SK-N-SH (cell line): ENCODE measurements at regions not wholly inside any gene's neighbourhood (a gene's known extent, or its start where the extent isn't known, plus 50 kb on each side); places are given as distances from the start of the nearest gene placed in this dataset.

Experiments used
- CHD2 ChIP-seq: fragments of 150-350 bp; IDR thresholded peaks from 2 replicates; pipeline ENCODE4 v1.6.1; 2018; ENCODE audit warnings: low read length; ENCODE audit not compliant: partially characterized antibody
- CTCF ChIP-seq: fragments of 200-600 bp; sonication (generic); IDR thresholded peaks from 2 replicates; pipeline ENCODE4 v1.6.1; 2017; ENCODE audit warnings: antibody characterized with exemption, mild to moderate bottlenecking, moderate library complexity
- EP300 ChIP-seq, 2 experiments: IDR thresholded peaks; 2 replicates each; pipeline versions ENCODE4 v1.4.0 to v1.6.1; 2012; ENCODE audit warnings: borderline replicate concordance in 1 of 2, low read depth in 1 of 2, low read length in 1 of 2
- GABPA ChIP-seq: IDR thresholded peaks from 2 replicates; pipeline ENCODE4 v1.4.0; 2012; ENCODE audit warnings: low read depth, mild to moderate bottlenecking
- IRF3 ChIP-seq: fragments of 150-350 bp; IDR thresholded peaks from 2 replicates; pipeline ENCODE4 v1.6.1; 2016; ENCODE audit warnings: mild to moderate bottlenecking, low read depth, low read length
- MAX ChIP-seq: IDR thresholded peaks from 2 replicates; pipeline ENCODE4 v1.4.0; 2012; ENCODE audit warnings: low read depth
- NFIC ChIP-seq: IDR thresholded peaks from 2 replicates; pipeline ENCODE4 v1.4.0; 2012; ENCODE audit warnings: borderline replicate concordance
- RAD21 ChIP-seq: IDR thresholded peaks from 2 replicates; pipeline ENCODE4 v1.6.1; 2012; ENCODE audit warnings: mild to moderate bottlenecking, low read length
- RFX5 ChIP-seq: IDR thresholded peaks from 2 replicates; pipeline ENCODE4 v1.6.1; 2012; ENCODE audit warnings: mild to moderate bottlenecking, improper control_type of control experiment, low read length
- SIN3A ChIP-seq: IDR thresholded peaks from 2 replicates; pipeline ENCODE4 v1.6.1; 2012; ENCODE audit warnings: low read depth, mild to moderate bottlenecking, low read length, moderate library complexity, borderline replicate concordance
- SMC3 ChIP-seq: IDR thresholded peaks from 2 replicates; pipeline ENCODE4 v1.6.1; 2012; ENCODE audit warnings: low read depth, low read length, improper control_type of control experiment
- YY1 ChIP-seq: IDR thresholded peaks from 2 replicates; pipeline ENCODE4 v1.4.0; 2012; ENCODE audit warnings: low read depth, mild to moderate bottlenecking

- TF ChIP-seq CTCF (no peak), RFX5 (no peak), CHD2 (no peak), GABPA (no peak), SMC3 (no peak), RAD21 (no peak), EP300 (IDR thresholded peaks at IDR 0.05; ENCODE audit: borderline replicate concordance in 1 of 2, low read depth in 1 of 2, low read length in 1 of 2) (no peak), SIN3A (no peak), MAX (no peak), NFIC (no peak), IRF3 (no peak), YY1 (no peak)
These were observed 1310.5 kb upstream of the NRXN1 start for GRCh38 chr2:52342458-52342857.
